Loucy (cell line): ENCODE measurements at regions not wholly inside any gene's neighbourhood (a gene's known extent, or its start where the extent isn't known, plus 50 kb on each side); places are given as distances from the start of the nearest gene placed in this dataset.

ENCODE experiments used
- EZH2phosphoT487 ChIP-seq: fragments of 200-600 bp; IDR thresholded peaks from 2 replicates; pipeline ENCODE4 v1.6.1; 2018; ENCODE audit warnings: antibody characterized with exemption, mild to moderate bottlenecking, moderate library complexity, borderline replicate concordance
- TF ChIP-seq, protein P1 (sequence below): fragments of 200-600 bp; sonication (generic); conservative IDR thresholded peaks from 2 replicates; pipeline ENCODE4 v1.5.1; 2014; ENCODE audit warnings: mild to moderate bottlenecking, antibody characterized with exemption, low read length

DNA sequence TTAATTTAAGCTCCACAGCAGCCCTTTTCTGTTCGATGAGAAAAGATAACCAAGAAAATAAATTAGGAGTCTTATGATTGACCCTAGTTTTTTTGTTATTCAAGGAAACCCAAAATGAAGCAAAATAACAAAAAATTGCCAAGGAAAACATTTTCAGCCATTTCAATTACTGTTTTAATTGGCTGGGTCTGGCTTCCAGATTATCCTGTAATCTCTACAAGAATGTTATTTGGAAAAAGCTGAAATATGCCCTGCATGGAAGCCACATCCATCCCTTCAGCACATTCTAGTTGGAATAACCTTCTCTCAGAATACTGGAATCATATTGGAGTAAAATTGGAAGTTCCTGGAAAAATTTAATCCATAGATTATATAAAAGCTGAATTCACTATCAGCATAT lies 191.1 kb upstream of the CCN2 start:
- TF ChIP-seq, protein P1, sequence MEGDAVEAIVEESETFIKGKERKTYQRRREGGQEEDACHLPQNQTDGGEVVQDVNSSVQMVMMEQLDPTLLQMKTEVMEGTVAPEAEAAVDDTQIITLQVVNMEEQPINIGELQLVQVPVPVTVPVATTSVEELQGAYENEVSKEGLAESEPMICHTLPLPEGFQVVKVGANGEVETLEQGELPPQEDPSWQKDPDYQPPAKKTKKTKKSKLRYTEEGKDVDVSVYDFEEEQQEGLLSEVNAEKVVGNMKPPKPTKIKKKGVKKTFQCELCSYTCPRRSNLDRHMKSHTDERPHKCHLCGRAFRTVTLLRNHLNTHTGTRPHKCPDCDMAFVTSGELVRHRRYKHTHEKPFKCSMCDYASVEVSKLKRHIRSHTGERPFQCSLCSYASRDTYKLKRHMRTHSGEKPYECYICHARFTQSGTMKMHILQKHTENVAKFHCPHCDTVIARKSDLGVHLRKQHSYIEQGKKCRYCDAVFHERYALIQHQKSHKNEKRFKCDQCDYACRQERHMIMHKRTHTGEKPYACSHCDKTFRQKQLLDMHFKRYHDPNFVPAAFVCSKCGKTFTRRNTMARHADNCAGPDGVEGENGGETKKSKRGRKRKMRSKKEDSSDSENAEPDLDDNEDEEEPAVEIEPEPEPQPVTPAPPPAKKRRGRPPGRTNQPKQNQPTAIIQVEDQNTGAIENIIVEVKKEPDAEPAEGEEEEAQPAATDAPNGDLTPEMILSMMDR: no peak
- no peak for TF ChIP-seq EZH2phosphoT487
